Kidney capillary endothelial cell (primary cell): ENCODE measurements at regions not wholly inside any gene's neighbourhood (a gene's known extent, or its start where the extent isn't known, plus 50 kb on each side); places are given as distances from the start of the nearest gene placed in this dataset.
"Not testable (repeated sequence)": the region's sequence is repeated elsewhere in the genome, so short reads cannot be mapped to it uniquely, and the experiment has no call there.

Experiments used
- DNase-seq: peaks from one replicate; pipeline ENCODE4 v3.0.0-alpha.2; 2018; ENCODE audit warnings: low spot score

DNA sequence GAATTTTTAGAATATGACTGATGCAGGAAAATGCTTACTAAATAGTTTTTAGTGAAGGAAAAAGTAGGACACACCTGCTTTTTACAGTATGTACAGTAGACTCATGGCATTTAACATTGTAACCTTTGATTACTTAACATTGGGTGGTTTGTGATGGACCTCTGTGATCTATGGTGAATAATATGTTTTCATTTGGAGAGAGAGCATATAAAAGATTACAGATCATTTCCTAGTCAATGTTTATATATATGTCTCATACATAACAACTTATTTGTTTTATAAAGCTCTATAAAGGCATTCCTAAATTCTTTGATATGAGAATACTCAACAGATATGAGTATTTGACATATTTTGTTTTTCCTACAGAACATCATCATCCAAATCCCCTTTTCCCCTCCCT is 129.3 kb upstream of the PDE7B start:
- DNase-seq, result no peak

DNA sequence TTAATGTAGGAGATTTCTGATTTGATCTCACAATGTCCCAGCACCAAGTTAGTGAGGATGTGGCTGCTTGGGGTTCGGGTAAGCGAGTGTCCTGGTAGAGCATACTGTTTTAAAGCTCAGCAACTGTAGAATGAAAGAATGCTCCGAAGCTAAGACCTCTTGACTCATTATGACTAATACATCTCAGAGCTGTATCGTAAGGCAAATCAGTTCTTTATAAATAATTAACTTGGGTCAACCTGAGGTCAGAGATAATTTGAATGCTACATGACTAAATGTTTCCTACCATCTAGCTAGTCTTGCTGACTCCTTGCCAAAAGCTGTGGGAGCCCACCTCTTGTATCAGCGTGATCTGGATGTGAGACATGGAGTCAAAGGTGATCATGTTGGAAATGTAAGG is 128.8 kb upstream of the PDE7B start:
- peak; percentile 81 for DNase-seq

DNA sequence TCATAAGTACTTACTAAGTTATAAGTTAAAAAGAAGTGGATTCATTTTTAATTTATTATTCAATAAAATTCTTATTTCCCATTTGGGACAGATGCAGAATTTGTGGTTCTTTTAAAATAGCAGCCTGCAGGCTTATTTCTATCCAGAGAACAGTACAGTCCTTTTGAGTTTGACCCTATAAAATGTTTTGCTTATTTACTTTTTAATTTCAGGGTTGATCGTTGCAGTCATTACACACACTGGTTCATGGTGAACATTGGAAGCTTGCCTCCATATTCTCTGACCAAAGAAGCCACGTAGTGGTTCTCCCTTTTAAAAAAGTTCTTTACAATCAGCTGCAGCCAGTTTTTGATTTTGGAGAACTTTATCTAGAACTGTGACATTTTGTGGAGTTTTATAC is 122.9 kb upstream of the PDE7B start:
- DNase-seq, result no peak

DNA sequence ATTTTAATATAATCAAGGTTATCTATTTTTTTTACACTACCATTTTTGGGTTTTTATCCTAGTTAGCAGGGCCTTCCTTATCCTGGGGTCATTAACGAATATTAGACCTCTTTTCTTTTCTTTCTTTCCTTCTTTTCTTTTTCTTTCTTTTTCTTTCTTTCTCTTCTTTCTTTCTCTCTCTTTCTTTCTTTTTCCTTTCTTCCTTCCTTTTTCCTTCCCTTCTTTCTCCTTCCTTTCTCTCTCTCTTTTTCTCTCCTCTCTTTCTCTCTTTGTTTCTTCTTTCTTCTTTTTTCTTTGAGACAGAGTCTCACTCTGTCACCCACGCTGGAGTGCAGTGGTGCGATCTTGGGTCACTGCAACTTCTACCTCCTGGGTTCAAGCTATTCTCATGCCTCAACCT is 120.4 kb upstream of the PDE7B start:
- no peak for DNase-seq

DNA sequence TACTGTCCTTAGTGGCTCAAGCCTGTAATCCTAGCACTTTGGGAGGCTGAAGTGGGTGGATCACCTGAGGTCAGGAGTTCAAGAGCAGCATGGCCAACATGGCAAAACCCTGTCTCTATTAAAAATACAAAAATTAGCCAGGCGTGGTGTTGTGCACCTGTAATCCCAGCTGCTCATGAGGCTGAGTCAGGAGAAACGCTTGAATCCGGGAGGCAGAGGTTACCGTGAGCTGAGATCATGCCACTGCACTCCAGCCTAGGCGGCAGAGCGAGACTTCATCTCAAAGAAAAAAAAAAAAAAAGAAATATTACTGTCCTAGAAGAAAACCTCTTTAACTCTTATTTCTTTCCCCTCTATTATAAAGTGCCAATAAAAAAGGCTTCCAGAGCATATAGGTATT is 115.2 kb upstream of the PDE7B start:
- not testable (repeated sequence) for DNase-seq

DNA sequence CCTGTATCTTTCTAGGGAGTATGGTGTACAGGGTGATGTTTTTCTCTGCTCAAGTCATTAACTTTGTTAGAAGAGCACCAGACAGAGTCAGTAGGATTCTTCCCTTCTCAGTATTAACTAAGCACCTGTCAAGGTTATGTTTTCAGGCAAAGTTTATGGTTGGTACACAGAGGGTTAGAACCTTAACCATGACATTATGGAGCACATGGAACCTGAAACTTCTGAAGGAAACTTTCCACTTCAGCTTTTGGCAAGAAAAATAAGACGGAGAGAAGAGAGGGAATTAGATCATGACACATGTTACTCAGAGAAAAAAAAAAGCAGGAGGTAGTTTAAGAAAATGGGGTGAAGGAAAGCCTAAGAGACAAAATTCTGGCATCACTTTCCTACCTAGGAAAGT is 112.9 kb upstream of the PDE7B start:
- no peak for DNase-seq

DNA sequence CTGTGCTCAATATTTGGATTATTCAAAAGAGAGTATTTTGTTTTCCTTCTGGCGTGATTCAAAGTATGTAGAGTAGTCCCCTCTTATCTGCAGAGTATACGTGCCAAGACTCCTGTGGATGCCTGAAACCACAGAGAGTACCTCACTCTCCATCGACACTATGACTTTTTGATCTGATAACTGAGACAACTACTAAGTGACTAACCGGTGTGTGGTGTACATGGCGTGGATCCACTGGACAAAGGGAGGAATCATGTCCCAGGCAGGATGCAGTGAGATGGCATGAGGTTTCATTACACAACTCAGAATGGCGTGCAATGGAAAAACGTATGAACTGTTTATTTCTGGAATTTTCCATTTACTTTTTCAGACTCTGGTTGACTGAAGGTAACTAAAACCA is 112.2 kb upstream of the PDE7B start:
- no peak for DNase-seq

DNA sequence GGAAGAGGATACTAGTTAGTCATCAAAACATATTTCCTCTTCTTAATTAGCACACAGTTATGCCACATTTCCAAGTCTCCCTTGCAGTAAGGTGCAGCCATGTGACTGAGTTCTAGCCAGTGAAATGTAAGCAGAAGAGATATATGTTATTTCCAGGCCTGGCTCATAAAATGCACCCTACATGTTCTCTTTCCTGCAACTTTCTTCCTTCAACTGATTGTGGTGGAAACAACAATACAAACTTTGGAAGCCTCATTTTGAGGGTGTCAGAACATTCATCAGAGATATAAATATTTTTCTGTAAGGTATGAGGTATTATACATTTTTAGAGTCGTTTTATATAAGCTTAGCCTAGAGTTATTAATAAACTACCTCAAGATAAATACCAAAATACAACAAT is 110.9 kb upstream of the PDE7B start:
- no peak for DNase-seq

DNA sequence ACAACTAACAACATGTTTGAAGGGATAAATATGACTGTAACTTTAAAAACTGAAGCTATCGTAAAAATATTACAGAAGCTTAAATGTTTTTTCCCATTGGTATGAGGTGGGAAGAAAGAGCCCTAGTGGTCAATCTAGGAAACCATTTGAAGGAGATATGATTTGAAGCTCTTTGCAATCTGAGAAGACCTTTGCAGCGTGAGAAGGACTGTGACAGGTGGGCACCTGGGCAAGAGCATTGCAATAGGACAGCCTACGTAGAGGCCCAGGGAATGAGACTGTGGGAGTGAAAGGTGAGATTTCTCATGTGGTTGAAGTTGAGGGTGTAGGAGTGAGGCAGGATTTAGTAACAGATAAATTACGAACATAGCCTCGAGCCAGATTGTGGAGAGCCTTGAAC is 108.0 kb upstream of the PDE7B start:
- no peak for DNase-seq

DNA sequence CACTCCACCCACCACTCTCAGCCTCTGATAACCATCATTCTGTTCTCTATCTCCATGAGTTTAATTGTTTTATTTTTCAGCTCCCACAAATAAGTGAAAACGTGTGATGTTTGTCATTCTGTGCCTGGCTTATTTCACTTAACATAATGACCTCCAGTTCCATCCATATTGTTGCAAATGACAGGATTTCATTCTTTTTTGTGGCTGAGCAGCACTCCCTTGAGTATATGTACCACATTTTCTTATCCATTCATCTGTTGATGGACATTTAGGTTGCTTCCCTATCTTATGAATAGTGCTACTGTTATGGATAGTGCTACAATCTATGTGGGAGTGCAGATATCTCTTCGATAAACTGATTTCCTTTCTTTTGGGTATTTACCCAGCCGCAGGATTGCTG is 103.3 kb upstream of the PDE7B start:
- no peak for DNase-seq

DNA sequence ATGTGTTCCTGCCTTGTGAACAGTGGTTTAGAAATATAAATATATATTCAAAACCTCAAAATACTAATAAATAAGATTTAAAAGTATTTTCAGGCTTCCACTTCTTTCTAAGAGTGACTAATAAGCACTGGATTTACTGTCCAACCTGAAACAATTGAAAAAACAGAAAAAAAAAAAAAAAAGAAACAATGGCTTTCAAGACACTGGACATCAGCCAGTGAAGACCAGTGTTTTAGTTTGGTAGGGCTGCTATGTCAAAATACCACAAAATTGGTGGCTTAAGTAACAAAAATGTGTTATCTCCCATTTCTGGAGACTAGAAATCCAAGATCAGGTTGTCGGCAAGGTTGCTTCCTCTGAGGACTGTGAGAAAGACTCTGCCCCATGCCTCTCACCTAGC is 101.4 kb upstream of the PDE7B start:
- no peak for DNase-seq

DNA sequence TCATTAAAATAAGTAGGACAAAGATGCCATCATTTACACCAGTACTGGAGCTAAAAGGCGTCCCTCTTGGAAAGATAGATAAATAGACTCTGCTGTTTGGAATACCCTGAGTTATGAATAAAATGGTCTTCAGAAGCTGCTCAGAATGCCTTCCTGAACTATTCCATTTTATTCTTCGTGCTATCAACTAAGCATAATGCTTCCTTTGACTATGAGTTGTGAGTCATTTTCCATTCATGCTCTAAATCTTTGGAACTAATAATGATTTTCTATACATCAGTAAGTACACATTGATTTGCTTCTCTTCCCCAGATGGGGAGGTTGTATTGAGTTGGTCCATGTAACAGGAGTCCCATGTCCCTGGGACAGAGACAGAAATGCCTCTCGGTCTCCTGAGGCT is 98.3 kb upstream of the PDE7B start:
- no peak for DNase-seq

DNA sequence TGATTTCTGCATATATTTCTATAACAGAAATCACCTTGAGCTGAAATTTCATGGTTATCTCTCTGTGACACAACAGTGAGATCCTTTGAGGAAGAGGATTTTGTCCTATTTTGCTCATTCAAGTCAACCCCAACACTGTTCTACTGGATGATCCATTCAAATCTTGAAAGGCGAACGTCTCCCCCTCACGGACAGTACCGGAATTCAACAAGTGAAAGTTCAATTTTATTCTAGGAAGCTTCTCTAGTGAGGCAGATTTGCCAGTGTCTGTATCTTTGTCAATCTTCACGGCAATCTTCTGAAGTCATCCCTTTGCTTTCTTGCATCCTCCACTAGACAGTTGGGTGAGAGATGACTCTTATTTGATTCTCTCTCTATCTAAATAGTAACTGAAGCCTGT is 91.7 kb upstream of the PDE7B start:
- no peak for DNase-seq

DNA sequence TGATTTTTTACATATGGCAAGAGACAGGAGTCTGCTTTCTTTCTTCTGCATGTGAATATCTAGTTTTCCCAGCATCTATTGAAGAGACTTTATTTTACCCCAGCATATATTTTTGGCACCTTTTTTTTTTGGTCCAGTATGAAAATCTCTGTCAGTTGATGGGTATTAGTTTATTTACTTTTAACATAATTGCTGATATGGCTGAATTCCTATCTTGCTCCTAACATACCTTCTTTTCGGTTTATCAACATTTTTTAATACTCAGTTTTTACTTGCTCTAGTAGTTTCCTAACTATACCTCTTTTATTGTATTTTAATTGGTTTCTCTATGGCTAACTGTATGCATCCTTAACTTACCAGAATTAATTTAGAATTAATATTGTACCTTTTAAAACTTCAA is 77.5 kb upstream of the PDE7B start:
- DNase-seq, result no peak

DNA sequence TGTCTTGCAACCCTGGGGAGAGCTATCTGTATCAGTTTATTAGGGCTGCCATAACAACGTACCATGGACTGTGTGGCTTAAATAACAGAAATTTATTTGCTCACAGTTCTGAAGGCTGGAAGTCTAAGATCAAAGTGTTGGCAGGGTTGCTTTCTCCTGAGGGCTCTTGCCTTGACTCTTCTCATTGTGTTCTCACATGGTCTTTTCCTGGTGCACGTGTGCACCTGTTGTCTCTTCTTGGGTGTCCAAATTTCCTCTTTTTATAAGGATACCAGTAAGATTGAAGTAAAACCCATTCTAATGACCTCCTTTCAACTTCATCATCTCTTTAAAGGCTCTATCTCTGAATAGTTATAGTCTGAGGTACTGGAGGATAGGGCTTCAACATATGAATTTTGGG is 72.3 kb upstream of the PDE7B start:
- no peak for DNase-seq

DNA sequence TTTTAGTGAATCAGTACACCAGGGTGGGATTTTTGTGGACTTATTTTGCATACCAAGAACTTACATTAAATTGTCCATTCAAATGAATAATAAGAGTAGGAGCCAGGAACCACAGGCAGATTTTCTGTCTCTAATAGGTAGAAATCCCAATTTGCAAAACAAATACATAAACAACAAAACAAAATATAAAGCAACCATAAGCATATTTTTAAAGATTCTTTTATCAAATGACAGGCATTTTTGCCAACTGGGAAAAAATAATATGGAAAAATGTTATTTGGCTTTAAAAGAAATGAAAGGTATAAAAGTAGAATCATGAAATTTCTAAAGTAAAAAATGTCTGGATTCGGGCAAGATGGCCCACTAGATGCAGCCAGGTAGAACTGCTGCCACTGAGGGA is 71.2 kb upstream of the PDE7B start:
- no peak for DNase-seq

DNA sequence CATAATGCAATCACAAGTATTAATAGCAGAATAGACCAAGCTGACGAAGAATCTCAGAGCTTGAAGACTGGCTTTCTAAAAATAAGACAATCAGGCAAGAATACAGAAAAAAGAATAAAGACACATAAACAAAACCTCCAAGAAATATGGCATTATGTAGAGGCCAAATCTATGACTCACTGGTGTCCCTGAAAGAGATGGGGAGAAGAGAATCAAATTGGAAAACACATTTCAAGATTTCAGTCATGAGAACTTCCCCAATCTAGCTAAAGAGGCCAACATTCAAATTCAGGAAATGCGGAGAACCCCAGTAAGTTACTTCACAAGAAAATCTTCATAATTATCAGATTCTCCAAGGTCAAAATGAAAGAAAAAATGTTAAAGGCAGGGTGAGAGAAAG is 69.0 kb upstream of the PDE7B start:
- no peak for DNase-seq

DNA sequence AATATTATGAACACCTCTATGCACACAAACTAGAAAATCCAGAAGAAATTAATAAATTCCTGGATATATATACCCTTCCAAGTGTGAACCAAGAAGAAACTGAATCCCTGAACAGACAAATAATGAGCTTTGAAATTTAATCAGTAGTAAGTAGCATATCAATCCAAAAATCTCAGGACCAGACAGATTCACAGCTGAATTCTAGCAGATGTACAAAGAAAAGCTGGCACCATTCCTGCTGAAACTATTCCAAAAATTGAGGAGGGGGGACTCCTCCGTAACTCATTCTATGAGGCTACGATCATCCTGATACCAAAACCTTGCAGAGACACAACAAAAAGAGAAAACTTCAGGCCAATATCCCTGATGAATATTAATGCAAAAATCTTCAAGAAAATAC is 67.0 kb upstream of the PDE7B start:
- DNase-seq, result no peak

DNA sequence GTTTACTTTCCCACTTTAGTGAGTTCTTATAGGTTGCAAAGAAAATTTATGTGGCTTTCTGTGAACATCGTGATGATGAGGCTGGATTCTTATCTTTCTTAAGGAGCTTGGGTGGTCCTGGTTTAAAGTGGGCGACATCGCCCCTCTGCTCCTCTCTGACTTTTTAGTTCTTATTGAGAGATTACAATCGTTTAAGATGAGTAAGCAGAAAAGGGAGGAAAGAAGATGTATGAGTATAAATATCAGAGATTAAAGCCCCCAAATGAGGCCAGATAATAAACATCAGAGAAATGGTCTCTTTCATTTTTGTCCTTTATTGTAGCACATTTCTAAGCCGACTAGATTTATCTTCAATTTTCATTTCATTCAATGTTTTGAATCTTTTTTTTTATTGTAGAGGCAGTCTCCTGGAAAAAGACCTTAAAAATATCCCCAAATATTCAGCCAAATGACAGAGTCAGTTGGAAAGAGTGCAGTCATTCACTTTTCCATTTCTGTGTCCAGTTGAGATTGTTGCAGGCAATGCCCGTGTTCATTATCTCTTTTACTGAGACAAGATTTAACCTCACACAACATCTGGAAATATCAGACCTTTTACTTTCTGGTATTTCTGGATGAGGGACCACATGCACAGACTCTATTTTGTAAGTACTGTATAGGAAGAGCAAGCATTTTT is 62.0 kb upstream of the PDE7B start:
- DNase-seq, result no peak

DNA sequence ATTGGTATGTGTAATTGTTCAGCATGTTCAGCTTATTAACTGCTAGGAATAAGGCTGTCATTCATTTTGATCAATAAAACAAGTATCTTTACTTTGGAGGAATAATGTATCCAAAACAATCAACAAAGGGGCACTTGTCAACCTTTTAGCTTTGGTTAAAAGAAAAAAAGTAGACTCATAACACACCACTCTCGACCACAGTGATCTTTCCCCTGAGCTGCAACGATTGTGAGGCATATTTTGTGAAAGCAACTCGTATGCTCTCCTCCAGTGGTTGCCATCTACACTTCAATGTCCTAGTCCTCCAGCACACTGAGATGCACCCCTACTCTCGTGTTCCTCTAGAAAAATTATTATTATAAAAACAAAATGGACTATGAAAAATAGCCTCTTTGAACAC is 60.1 kb upstream of the PDE7B start:
- DNase-seq, result no peak

DNA sequence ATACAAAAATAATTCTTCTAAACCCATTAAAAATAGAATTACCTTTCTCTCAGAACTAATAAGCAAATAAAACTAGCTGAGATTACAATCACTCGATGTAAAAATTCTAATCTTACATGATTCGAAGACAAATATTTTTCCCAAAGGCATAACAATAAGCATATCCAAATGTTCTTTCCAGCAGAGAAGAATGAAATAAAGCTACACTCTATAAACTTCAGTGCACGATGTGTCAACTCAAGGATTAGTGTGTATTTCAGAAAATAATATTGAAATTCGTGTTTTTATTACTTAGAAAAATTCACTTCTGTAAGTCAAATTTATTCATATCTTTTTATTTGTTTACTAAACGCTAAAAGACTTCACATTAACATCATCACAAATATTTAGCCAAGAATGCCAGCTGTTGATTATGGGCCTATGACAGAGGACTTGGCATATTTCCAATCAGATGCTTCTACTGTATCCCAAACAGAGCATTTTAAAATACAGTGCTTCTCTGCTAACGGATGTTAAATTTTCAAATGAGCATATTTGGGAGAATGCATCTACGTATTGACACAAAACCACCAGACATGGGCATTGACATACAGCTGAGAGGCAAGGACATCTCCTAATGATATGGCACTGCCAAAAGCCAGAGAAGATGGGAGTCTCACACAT is 54.7 kb upstream of the PDE7B start:
- no peak for DNase-seq

DNA sequence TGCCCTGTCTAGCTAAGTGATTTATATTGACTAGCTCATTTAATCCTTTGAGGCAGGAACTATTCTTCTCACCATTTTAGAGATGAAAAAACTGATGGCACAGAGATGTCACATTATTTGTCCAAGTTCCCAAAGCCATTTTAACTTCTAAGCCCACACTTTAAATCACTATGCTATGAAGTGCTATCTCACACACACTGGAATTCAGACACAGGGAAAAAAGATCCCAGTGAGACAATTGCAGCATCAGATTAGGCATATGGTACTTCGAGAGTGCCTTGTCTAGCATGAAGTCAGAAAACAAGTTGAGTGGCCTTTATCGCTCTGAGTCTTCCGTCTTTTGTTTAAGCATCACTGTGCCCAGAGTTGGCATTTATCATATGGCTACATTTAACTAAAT is 54.1 kb upstream of the PDE7B start:
- no peak for DNase-seq

DNA sequence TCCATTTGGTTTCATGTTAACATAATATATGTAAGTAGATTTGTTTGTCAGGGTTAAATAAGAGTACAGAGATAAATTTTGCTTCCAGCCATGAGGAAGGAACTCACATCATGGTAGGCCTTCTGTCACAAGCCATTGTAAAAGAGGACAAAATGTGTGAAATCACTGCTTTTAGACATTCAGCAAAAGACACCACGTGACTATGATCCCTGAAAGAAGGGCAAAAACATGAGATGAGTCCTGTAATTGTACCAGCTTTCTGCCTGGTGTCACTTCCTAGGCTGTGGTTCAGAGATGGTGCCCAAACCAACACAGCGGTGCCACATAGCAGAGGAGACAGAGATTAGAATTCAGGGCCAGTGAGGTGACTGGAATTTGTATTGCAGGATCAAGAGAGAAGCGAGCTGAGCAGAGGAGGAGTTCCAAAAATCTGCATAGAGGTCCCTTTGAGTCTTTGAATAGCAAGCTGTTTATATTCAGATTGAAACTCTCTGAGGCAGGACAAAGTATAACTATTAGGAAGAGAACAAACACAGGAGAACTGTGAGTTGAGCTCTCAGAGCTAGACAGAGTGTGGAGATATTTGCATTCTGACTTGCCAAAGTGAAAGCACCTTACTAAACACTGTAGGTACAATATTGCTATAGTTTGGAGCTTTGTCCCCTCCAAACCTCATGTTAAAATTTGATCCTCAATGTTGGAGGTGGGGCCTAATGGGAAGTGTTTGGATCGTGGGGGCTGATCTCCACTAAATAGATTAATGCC is 52.6 kb upstream of the PDE7B start:
- DNase-seq, result no peak
